ENCODE measurements at regions not wholly inside any gene's neighbourhood (a gene's known extent, or its start where the extent isn't known, plus 50 kb on each side); places are given as distances from the start of the nearest gene placed in this dataset.

DNA sequence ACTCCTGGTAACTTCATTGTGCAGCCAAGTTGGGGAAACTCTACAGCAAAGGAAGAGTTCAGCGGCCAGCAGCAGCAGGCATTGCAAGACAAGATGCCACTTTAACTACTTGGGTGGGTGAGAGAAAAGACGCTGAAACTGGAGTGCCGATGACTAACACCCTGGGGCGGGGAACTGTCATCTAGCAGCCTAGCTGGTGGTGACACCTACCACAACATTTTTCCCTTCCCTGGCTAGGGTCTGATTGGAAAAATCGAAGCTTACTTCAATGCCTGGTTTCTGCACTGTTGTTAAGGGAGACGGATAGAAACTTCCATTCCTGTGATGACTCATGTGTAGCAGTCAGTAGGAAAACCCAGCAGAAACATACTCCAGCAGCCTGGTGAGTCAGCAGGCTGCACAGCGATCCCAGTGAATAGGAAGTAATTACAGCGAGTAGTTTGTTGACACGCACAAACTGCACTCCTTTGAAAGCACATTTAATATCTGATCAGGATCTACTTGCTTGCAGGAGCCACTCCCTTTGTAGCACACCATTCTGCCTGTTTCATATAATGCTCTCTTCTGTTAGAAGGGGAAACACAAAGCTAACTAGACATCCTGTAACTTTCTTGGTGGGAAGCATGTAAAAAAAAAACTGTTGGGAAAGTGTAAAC, 62.1 kb upstream of the MAPRE2 start:
- TF ChIP-seq, protein P1, sequence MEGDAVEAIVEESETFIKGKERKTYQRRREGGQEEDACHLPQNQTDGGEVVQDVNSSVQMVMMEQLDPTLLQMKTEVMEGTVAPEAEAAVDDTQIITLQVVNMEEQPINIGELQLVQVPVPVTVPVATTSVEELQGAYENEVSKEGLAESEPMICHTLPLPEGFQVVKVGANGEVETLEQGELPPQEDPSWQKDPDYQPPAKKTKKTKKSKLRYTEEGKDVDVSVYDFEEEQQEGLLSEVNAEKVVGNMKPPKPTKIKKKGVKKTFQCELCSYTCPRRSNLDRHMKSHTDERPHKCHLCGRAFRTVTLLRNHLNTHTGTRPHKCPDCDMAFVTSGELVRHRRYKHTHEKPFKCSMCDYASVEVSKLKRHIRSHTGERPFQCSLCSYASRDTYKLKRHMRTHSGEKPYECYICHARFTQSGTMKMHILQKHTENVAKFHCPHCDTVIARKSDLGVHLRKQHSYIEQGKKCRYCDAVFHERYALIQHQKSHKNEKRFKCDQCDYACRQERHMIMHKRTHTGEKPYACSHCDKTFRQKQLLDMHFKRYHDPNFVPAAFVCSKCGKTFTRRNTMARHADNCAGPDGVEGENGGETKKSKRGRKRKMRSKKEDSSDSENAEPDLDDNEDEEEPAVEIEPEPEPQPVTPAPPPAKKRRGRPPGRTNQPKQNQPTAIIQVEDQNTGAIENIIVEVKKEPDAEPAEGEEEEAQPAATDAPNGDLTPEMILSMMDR (IDR thresholded peaks at IDR 0.05): no peak
- peak in 2 of 3 donors; percentile 38 to 48 for TF ChIP-seq POLR2AphosphoS5 (IDR thresholded peaks at IDR 0.05)
